ENCODE measurements at regions not wholly inside any gene's neighbourhood (a gene's known extent, or its start where the extent isn't known, plus 50 kb on each side); places are given as distances from the start of the nearest gene placed in this dataset.

- TF ChIP-seq CTCF (IDR thresholded peaks at IDR 0.05 in 4 of 5, conservative IDR thresholded peaks at IDR 0.05 in 1 of 5) (no peak), POLR2A (IDR thresholded peaks at IDR 0.05) (no peak)
These were observed 81.1 kb upstream of the NEO1 start for GRCh38 chr15:72970933-72971760.
